Left colon (tissue), 2 donors: ENCODE measurements at regions not wholly inside any gene's neighbourhood (a gene's known extent, or its start where the extent isn't known, plus 50 kb on each side); places are given as distances from the start of the nearest gene placed in this dataset.
A peak's percentile ranks its signal among the peaks of the same experiment; 100 is the strongest.
"Not testable (repeated sequence)": the region's sequence is repeated elsewhere in the genome, so short reads cannot be mapped to it uniquely, and the experiment has no call there.

Experiments used
- ATAC-seq: fragments of 200-7000 bp; cut with Tn5 transposase; one replicate; pipeline ENCODE4 v1.9.1; 2020; ENCODE audit warnings: mild to moderate bottlenecking, moderate library complexity
- DNase-seq, 2 donors: peaks; one replicate each; pipeline ENCODE4 v3.0.0-alpha.2; 2020
- intact Hi-C, 2 donors: fragments of 100-400 bp; cut with DNase I in 1 of 2; cut with micrococcal nuclease in 1 of 2; formaldehyde crosslinking; loops; one replicate each; pipeline versions ENCODE4 v1.11.2 to v1.14.0; 2022; cut with DNase I, micrococcal nuclease
- donor health status: DM: no; HTN: no; CAD: no.
- donor health status: DM: yes; HTN: yes; CAD: no.

DNA sequence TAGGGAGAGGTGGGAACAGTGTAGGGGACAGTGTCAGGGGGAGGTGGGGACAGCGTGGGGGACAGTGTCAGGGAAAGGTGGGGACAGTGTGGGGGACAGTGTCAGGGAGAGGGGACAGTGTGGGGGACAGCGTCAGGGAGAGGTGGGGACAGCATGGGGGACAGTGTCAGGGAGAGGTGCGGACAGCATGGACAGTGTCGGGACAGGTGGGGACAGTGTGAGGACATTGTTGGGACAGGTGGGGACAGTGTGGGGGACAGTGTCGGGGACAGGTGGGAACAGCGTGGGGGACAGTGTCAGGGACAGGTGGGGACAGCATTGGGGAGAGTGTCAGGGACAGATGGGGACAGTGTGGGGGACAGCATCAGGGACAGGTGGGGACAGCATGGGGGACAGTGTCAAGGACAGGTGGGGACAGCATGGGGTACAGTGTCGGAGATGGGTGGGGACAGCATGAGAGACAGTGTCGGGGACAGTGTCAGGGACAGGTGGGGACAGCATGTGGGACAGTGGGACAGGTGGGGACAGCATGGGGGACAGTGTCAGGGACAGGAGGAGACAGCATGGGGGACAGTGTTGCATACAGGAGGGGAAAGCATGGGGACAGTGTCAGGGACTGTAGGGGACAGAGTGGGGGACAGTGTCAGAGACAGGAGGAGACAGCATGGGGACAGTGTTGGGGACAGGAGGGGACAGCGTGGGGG lies 139.0 kb downstream of the TMEM121 start:
- intact Hi-C loops, result no loop called here
- ATAC-seq, result no peak
- no peak for DNase-seq

DNA sequence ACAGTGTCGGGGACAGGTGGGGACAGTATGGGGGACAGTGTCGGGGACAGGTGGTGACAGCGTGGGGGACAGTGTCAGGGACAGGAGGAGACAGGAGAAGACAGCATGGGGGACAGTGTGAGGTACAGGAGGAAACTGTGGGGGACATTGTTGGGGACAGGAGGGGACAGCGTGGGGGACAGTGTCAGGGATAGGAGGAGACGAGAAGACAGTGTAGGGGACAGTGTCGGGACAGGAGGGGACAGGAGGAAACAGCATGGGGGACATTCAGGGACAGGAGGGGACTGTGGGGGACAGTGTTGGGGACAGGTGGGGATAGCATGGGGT lies 139.5 kb downstream of the TMEM121 start:
- no peak for ATAC-seq
- intact Hi-C loops, result no loop called here
- DNase-seq, result no peak

DNA sequence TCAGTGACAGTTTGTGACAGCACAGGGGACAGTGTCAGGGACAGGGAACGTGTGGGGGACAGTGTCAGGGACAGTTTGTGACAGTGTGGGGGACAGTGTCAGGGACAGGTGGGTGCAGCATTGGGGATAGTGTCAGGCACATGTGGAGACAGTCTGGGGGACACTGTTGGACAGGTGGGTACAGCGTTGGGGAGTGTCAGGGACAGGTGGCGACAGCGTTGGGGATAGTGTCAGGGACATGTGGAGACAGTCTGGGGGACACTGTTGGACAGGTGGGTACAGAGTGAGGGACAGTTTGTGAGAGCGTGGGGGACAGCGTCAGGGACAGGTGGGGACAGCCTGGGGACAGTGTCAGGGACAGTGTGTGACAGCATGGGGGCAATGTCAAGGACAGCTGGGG lies 140.0 kb downstream of the TMEM121 start:
- DNase-seq, result no peak
- no peak for ATAC-seq
- intact Hi-C loops, result no loop called here

DNA sequence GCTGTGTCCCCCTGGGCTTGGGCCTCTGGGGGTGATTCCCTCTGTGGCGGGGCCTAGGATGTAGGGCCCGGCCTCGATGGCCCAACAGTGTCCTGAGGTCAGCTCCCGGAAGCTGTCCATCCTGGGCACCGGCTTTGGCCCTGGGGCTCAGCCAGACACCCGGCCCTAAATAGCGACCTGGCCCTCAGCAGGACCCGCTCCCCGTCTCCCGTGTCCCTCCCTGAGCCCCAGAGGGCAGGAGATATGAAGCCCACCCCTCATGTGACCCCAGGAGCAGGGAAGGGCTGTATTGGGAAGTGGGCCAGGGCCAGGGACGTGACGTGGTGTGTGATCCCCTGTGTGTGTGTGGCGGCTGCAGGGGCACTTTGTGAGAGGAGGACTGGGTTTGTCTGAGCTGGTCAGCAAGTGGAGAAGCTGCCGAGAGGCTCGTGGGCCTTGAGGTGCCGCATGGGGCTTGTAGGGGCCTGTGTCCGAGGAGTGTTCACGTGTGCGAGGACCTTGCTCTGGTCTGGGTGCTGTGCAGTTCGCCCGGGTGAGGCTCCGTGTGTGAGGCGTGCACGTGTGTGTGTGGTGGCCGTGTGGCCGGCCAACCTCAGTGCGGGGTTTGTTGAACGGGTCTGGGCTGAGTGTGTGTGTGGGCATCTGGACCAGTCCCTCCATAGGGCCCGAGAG lies 140.7 kb downstream of the TMEM121 start:
- ATAC-seq, intact Hi-C loops, DNase-seq: not testable (repeated sequence)

DNA sequence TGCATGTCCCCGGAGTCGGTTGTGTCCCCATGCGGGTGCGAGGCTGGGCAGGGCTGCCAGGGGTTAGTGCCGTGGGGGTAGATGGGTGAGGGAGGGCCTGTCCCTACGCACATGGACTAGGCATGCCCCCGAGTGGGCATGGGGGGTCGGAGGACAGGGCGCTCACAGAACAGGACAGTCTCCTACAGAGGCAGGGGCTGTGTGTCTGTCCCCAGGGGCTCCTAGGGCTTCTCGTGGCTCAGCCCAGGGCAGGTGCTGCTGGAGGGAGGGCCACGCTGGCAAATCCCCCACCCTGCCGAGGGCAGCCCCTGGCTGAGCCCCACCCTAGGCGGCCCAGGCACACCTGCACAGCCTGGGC lies 141.3 kb downstream of the TMEM121 start:
- intact Hi-C loops, ATAC-seq, DNase-seq: not testable (repeated sequence)

DNA sequence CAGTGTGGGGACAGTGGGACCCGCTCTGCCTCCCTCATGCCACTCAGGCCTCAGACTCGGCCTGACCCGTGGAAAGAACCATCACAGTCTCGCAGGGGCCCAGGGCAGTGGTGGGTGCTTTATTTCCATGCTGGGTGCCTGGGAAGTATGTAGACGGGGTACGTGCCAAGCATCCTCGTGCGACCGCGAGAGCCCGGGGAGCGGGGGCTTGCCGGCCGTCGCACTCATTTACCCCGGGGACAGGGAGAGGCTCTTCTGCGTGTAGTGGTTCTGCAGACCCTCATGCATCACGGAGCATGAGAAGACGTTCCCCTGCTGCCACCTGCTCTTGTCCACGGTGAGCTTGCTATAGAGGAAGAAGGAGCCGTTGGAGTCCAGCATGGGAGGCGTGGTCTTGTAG lies 141.6 kb downstream of the TMEM121 start:
- intact Hi-C loops, ATAC-seq, DNase-seq: not testable (repeated sequence)

DNA sequence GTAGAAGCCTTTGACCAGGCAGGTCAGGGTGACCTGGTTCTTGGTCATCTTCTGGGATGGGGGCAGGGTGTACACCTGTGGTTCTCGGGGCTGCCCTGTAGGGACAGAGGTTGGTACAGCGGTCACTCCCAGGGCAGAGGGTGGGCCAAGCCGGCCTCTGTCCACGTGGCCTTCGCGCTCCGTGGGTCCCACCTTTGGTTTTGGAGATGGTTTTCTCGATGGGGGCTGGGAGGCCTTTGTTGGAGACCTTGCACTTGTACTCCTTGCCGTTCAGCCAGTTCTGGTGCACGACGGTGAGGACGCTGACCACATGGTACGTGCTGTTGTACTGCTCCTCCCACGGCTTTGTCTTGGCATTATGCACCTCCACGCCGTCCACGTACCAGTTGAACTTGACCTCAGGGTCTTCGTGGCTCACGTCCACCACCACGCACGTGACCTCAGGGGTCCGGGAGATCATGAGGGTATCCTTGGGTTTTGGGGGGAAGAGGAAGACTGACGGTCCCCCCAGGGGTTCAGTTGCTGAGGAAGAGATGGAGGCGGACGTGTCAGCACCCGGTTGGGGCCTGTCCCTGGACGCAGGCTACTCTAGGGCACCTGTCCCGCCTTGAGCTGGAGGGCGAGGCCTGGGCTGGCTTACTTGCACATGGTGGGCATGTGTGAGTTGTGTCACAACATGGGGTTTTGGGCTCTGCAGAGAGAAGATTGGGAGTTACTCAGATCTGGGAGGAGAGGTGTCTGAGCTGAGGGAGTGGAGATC lies 142.3 kb downstream of the TMEM121 start:
- DNase-seq, intact Hi-C loops, ATAC-seq: not testable (repeated sequence)

DNA sequence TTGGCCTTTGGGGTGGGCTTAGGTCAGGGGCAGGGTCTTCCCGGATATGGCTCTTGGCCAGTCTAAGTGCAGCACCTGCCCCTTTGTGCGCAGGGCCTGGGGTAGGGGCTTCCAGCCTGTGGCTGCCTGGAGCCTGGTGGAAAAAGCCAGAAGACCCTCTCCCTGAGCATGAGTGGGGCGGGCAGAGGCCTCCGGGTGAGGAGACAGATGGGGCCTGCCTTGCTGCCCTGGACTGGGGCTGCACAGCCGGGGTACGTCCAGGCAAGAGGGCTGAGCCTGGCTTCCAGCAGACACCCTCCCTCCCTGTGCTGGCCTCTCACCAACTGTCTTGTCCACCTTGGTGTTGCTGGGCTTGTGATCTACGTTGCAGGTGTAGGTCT lies 142.8 kb downstream of the TMEM121 start:
- intact Hi-C loops, ATAC-seq, DNase-seq: not testable (repeated sequence)

DNA sequence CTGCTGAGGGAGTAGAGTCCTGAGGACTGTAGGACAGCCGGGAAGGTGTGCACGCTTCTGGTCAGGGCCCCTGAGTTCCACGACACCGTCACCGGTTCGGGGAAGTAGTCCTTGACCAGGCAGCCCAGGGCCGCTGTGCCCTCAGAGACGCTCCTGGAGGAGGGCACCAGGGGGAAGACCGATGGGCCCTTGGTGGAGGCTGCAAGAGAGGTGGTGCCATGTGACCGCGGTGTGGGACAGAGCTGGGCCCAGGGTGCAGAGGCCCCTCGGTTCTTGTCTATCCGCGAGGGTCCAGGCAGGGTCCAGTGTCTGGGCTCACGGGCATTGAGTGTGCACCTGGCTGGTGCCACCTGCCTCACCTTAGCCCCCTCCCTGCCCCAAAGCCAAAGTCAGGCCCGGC lies 143.3 kb downstream of the TMEM121 start:
- intact Hi-C loops, DNase-seq, ATAC-seq: not testable (repeated sequence)

DNA sequence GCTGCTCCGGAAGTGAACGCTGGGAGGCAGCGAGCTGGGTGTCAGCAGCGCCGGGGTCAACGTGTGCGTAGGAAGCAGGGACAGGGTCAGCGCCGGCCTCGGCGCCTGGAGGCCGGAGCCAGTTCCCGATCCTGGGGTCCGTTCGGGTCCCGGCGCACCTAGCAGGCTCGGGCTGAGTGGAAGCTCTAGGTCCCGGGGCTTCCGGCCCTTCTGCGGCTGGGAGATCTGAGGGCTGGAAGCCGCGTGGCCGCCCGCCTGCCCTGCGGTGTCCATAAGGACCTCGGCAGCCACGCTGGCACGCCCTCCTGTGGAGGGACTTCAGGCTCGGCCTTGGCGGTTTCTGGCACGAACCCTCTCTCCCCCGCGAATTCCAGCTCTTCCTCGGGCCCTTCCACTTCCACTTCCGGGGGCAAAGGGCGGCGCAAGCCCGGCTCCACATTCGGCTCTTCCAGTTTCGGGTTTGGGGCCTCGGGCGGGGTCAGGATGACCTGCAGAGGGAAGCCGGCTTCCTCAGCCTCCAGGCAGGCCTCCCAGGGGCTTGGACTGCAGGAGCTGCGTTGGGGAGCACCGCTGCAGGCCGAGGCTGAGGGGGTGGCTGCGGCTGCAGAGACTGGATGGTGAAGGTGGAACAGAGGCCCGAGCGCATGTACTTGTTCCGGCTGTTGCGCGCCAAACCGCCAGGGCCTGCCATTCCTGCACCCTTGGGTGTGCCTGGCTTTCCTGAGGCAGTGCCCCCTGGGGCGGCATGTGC lies 146.2 kb downstream of the TMEM121 start:
- ATAC-seq, intact Hi-C loops, DNase-seq: not testable (repeated sequence)

DNA sequence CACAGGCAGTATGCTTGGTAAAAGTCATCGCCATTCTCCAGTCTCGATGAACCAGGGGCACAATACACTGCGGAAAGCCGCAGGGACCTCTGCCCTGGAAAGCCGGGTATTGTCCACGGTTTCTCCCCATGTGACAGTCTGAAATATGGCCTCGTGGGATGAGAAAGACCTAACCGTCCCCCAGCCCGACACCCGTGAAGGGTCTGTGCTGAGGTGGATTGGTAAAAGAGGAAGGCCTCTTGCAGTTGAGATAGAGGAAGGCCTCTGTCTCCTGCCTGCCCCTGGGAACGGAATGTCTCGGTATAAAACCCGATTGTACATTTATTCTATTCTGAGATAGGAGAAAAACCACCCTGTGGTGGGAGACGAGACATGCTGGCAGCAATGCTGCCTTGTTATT lies 149.1 kb downstream of the TMEM121 start:
- ATAC-seq, DNase-seq, intact Hi-C loops: not testable (repeated sequence)

DNA sequence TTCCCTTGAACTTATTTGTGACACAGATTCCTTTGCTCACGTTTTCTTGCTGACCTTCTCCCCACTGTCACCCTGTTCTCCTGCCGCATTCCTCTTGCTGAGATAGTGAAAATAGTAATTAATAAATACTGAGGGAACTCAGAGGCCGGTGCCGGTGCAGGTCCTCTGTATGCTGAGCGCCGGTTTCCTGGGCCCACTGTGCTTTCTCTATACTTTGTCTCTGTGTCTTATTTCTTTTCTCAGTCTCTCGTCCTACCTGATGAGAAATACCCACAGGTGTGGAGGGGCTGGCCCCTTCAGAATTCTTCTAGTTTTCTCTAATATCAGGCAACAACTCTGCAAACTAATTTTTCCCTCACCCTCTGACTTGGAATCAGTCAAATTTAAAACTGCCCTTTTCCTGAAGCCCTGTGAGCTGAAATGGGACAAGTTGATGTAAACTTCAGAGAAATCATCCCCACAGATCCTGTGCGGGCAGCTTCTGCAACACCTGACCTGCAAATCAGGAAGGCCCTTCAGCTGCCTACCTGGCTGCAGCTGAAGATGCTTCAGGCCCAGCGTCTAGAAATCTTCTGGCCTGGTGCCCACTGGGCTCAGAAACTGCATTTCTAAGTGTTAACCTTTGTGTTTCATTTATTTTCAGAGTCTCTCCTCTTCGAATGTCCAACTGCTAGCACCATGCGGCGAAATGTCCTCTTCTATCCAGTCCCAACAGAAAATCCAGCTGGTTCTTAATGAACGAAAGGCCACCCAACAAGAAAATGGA lies 149.7 kb downstream of the TMEM121 start:
- ATAC-seq, intact Hi-C loops, DNase-seq: not testable (repeated sequence)

DNA sequence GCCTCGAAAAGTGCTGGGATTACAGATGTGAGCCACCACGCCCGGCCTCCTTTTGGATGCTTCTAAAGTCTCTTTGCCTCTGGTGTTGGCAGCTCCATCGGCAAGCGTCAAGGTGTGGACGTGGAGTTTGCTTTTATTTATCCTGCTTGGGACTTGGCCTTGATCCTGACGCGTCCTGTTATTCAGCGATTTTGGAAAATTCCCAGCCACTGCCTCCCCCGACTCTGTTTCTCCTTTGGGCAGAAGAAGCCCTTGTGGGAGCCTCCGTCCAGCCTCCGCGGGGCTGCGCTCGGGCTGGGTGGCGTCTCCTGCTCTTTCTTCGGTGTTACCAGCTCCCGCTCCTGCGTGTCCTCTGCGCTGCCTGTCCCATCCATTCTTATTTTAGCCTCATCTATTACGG lies 151.7 kb downstream of the TMEM121 start:
- DNase-seq, intact Hi-C loops, ATAC-seq: not testable (repeated sequence)

DNA sequence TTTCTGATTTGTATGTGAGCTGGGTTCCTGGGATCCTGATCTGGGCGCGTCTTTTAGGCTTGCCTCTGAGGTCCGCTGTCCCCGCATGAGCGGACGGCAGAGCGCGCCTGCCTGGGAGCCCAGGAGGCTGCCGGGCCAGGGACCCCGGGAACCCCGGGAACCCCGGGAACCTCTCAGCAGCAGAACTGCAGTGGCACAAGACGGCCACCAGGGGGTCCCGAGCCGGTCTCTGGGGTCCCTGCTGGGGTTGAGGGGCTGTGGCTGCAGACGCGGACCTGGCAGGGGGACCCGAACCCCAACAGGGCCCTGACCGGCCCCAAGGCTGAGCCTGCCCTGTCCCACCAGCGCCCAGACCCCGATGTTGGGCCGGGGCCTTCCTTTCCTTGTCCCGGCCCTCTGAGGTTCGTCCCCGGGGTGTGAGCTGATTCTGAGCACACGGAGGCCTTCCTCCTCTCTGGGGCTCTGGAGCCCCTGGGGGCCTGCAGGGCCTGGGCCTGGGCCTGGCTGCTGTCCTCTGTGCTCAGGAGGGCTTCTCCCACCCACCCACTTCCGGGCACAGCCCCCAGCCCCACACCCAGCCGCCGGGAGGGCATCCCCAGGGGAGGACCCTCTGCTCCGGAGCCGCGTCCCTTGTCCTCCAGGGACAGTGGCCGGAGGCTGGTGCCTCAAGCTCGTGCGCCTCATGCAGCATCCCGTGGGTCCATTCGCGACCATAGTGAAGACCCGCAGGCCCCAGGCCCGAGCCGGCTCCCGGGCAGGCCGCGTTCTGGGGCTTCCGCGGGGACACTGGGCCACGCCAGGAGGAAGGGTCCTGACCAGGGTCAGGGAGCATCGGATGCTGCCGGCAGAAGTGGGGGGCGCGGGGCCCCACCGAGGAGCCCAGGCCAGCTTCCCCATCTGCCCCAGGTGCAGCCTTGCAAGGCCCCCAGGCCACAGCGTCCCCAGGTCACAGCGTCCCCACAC lies 152.9 kb downstream of the TMEM121 start:
- intact Hi-C loops, DNase-seq, ATAC-seq: not testable (repeated sequence)

DNA sequence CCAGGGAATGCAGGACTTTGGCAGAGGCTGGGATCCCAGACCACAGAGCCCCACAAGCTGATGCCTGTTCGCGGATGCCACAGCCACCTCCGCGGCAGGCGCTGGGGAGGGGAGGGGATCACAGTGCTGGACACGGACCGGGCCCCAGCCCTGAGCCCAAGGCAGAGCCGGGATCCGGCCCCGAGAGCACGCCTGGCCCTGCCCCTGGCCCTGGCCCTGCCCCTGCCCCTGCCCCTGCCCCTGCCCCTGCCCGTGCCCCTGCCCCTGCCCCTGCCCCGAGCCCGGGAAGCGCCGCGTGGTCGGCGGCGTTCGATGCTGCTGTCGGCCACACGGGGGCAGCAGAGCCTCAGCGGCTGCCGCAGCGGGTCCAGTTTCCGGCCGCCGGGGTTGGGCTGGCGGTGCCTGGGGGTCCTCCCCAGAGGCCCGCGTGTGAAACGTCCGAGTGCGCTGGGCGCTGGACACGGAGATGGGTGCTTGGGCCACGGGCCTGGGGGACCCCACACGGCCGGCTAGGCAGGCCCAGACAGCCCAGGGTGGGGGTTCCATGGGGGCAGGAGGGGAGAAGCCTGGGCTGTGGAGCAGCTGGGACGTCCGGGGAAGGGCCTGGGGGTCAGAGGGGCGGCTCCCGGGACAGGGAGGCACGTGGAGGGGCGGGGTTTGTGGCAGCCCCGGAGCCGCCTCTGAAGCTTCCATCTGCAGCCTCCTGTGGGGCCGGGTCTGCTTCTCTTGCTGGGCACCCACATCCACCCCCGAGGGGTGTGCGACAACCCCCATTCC lies 153.8 kb downstream of the TMEM121 start:
- ATAC-seq, result peak; percentile 76
- intact Hi-C loops, DNase-seq: not testable (repeated sequence)

DNA sequence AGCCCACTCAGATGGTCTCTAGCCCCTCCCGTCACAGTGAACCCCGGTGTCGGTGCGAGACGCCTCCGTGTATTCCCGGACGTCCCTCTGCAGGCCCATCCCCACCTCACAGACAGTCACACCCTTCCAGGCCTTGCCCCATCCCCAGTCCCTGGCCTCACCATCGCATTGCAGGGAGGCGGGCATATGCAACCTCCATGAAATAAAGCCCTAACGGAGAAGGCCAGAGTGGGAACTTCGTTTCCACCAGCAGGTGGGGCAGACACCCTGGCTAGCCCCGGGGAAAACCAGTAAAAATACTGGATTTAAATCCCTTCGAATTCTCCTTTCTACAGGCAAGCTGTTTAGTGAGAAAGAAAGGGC lies 154.3 kb downstream of the TMEM121 start:
- peak; percentile 44 for ATAC-seq
- DNase-seq, intact Hi-C loops: not testable (repeated sequence)
